HG03565 (cell line): ENCODE measurements at regions not wholly inside any gene's neighbourhood (a gene's known extent, or its start where the extent isn't known, plus 50 kb on each side); places are given as distances from the start of the nearest gene placed in this dataset.
"Not testable (repeated sequence)": the region's sequence is repeated elsewhere in the genome, so short reads cannot be mapped to it uniquely, and the experiment has no call there.

Experiments used
- ATAC-seq: cut with Tn5 transposase; IDR thresholded peaks from one replicate; pipeline ENCODE4 v1.9.1; 2021; ENCODE audit warnings: mild to moderate bottlenecking, moderate library complexity; ENCODE audit not compliant: unreplicated experiment

DNA sequence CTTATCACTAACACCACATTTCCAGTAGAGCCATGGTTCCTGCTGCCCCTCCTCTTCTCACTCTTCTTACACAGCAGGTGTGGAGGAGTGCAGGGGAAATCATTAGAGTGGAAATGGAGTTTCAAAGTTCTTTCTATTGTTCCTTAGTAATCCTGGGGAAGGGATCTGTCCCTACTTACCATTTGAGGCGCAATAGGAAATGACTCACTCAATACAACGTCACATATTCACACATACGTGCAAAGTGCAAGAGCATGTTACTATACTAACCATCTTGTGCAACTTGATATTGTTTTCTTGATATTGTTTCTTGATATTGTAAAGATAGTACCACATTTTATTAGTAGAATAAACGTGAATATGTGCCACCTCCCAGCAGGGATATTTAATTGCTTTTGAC is 1010.2 kb downstream of the DNAJB9 start:
- no peak for ATAC-seq

DNA sequence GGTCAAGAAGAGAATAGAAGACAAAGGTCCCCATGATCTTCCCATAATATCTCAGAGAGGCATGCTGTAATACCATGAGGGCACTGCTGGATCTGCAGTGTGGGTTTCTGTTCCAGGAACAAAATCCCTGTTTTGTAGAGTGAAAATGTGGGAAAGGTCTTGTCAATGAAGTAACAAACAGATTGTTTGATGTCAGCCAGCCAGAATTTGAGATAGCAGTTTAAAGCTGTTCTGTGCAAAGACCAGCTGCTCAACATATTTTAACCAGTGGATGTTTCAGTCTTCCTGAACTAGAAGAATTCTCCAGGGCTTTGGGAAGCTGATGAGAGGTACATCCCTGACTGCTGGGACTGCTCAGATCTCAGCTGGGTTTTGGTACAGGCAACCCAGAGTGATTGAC is 1012.5 kb downstream of the DNAJB9 start:
- no peak for ATAC-seq

DNA sequence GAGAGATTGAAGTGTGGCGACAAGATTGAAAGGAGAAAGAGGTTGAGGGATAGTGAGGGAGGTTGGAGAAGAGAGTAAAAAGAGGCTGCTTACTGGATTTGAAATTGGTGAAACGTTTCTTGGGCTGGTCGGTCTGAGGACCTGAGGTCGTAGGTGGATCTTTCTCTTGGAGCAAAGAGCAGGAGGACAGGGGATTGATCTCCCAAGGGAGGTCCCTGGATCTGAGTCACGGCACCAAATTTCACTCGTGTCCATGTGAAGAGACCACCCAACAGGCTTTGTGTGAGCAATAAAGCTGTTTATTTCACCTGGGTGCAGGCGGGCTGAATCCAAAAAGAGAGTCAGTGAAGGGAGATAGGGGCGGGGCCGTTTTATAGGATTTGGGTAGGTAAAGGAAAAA is 1027.3 kb downstream of the DNAJB9 start:
- ATAC-seq = not testable (repeated sequence)

GRCh38 chr7:109611656-109612055 is 1042.0 kb downstream of the DNAJB9 start:
- no peak for ATAC-seq

GRCh38 chr7:109616551-109617069 is 1046.9 kb downstream of the DNAJB9 start:
- no peak for ATAC-seq

DNA sequence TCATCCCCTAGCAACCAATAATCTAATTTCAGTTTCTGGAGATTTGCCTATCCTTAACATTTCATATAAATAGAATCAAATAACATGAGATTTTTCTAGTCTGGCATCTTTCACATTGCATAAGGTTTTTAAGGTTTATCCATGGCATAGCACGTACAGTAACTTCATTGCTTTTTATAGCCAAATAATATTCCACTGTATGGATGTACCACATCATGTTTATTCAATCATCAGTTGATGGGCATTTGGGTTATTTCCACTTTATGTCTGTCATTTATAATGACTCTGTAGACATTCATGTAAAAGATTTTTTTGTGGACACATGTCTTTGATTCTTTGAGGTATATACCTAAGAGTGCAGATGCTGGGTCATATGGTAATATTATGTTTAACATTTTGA is 1052.6 kb downstream of the DNAJB9 start:
- ATAC-seq = no peak

GRCh38 chr7:109632890-109633289 is 1063.2 kb downstream of the DNAJB9 start:
- not testable (repeated sequence) for ATAC-seq

- ATAC-seq = no peak
Measured at GRCh38 chr7:109635374-109635773, 1065.7 kb downstream of the DNAJB9 start.

GRCh38 chr7:109637428-109637990 is 1067.8 kb downstream of the DNAJB9 start:
- no peak for ATAC-seq

DNA sequence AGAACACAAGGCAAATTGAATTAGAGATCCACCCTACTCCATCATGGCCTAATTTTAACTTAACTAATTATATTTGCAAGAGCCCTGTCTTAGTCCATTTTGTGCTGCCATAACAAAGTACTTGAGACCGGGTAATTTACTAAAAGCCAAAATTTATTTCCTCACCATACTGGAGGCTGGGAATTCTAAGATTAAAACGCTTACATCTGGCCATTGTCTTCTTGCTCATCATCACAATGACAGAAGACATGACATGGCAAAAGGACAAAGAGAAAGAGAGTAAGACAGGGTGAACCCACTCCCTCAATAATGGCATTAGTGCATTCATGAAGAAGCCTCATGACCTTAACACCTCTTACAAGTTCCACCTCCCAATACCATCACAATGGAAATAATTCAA is 1068.6 kb downstream of the DNAJB9 start:
- no peak for ATAC-seq

GRCh38 chr7:109639561-109639960 is 1069.9 kb downstream of the DNAJB9 start:
- ATAC-seq = no peak

GRCh38 chr7:109641445-109641844 is 1071.8 kb downstream of the DNAJB9 start:
- ATAC-seq = no peak

GRCh38 chr7:109646124-109646523 is 1076.5 kb downstream of the DNAJB9 start:
- no peak for ATAC-seq

GRCh38 chr7:109646594-109646993 is 1076.9 kb downstream of the DNAJB9 start:
- ATAC-seq = not testable (repeated sequence)

GRCh38 chr7:109647263-109647662 is 1077.6 kb downstream of the DNAJB9 start:
- not testable (repeated sequence) for ATAC-seq

GRCh38 chr7:109659261-109659660 is 1089.6 kb downstream of the DNAJB9 start:
- ATAC-seq = no peak

DNA sequence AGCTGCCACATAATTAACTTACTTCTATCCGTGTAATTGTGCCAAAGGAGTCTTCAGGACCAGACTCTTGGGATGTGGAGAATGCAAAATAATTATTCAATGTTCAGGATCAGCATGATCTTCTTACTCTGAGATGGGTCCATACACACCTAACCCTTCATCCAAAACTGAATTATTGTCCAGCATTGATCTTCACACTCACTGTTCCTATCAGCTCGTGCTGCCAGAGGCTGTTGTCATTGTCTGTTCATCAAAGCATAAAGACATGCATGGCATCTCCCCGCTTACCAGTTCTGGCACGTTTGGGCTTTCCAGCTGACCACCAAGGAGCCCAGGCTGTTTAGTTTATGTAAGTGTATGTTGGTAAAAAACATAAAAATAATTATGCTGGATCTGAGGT is 1090.7 kb downstream of the DNAJB9 start:
- no peak for ATAC-seq

DNA sequence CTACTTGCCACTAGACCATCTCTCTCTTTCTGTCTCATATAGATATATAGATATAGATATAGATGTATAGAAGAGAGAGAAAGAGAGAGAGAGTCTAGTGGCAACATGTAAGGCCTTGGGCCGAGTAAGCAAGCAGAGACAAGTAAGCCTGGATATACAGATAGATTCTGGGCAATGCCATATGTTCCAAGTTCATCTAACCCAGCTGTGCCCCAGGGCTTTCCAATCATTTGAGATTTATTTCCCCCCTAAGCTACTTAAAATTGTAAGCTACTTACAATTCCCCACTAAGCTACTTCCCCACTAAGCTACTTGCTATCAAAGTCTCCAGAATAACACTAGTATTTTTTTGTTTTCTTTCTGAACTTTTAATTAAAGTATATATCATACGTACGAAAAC is 1094.1 kb downstream of the DNAJB9 start:
- no peak for ATAC-seq

DNA sequence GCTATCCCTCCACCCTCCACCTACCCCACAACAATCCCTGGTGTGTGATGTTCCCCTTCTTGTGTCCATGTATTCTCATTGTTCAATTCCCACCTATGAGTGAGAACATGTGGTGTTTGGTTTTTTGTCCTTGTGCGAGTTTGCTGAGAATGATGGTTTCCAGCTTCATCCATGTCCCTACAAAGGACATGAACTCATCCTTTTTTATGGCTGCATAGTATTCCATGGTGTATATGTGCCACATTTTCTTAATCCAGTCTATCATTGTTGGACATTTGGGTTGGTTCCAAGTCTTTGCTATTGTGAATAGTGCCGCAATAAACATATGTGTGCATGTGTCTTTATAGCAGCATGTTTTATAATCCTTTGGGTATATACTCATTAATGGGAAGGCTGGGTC is 1117.6 kb downstream of the DNAJB9 start:
- not testable (repeated sequence) for ATAC-seq

- not testable (repeated sequence) for ATAC-seq
Measured at GRCh38 chr7:109692613-109693012, 1122.9 kb downstream of the DNAJB9 start.

GRCh38 chr7:109694149-109695071 is 1124.7 kb downstream of the DNAJB9 start:
- no peak for ATAC-seq

GRCh38 chr7:109695419-109695818 is 1125.7 kb downstream of the DNAJB9 start:
- no peak for ATAC-seq
